Keratinocyte (primary cell): ENCODE measurements at regions not wholly inside any gene's neighbourhood (a gene's known extent, or its start where the extent isn't known, plus 50 kb on each side); places are given as distances from the start of the nearest gene placed in this dataset.

Experiments
- CTCF ChIP-seq, 3 experiments: IDR thresholded peaks in 1 of 3; conservative IDR thresholded peaks in 1 of 3; optimal IDR thresholded peaks in 1 of 3; 2 replicates in 2 of 3; 3 replicates in 1 of 3; pipeline versions ENCODE3 to v1.5.1; 2011; ENCODE audit warnings: low read length in 3 of 3, mild to moderate bottlenecking in 3 of 3, moderate library complexity in 2 of 3, control low read depth in 1 of 3, inconsistent platforms in 1 of 3; ENCODE audit not compliant: insufficient read depth in 2 of 3; ENCODE audit errors: extremely low read depth in 1 of 3
- EZH2 ChIP-seq: IDR thresholded peaks from one replicate; pipeline ENCODE4 v1.6.1; 2012; ENCODE audit warnings: inconsistent platforms, mild to moderate bottlenecking, low read length, moderate library complexity

- TF ChIP-seq EZH2 (no peak), CTCF (optimal IDR thresholded peaks at IDR 0.05 in 1 of 3, IDR thresholded peaks at IDR 0.05 in 1 of 3, conservative IDR thresholded peaks at IDR 0.05 in 1 of 3; ENCODE audit: extremely low read depth in 1 of 3, insufficient read depth in 2 of 3, low read length in 3 of 3) (no peak)
Measured at GRCh38 chr6:145224450-145224849, 510.9 kb downstream of the EPM2A start.
